GM20431 (cell line): ENCODE measurements at regions not wholly inside any gene's neighbourhood (a gene's known extent, or its start where the extent isn't known, plus 50 kb on each side); places are given as distances from the start of the nearest gene placed in this dataset.
"Not testable (repeated sequence)": the region's sequence is repeated elsewhere in the genome, so short reads cannot be mapped to it uniquely, and the experiment has no call there.

Source experiments
- in situ Hi-C: fragments of 300-500 bp; cut with MseI, MboI; formaldehyde crosslinking; loops from one replicate; pipeline ENCODE4 v1.15.0; 2020; ENCODE audit warnings: low sequenced_read_pairs; ENCODE audit not compliant: unreplicated experiment

DNA sequence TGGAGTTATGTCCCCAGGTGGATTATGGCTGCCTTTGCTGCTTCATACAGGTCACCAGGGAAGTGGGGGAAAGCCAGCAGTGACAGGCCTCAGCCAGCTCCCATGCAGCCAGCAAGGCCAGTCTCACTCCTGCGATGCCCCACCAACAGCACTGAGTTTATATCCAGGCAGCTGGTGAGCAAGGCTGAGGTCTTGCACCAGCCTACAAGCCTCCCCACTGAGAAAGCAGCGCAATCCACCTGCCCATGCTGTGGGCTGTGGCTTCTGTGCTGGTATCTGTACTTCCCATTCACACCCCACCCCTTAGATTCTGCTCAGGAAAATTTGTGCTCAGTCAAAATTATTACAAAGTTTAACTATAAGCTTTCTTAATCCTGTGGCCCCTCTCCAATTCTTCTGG lies 153.5 kb downstream of the HHIP start:
- in situ Hi-C loops: loop anchor here (25.0 kb wide), 1 partner anchor 612 kb away; no protein-coding TSS in a partner anchor

DNA sequence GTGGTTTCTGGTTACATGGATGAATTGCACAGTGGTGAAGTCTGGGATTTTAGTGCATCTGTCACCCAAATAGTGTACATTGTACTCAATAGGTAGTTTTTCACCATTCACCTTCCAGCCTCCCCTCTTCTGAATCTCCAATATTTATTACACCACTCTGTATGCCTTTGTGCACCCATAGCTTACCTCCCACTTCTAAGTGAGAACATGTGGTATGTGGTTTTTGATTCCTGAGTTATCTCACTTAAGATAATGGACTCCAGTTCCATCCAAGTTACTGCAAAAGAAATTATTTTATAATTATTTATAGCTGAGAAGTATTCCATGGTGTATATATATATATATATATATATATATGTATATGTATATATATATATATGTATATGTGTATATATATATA lies 155.8 kb downstream of the HHIP start:
- in situ Hi-C loops: no loop called here

DNA sequence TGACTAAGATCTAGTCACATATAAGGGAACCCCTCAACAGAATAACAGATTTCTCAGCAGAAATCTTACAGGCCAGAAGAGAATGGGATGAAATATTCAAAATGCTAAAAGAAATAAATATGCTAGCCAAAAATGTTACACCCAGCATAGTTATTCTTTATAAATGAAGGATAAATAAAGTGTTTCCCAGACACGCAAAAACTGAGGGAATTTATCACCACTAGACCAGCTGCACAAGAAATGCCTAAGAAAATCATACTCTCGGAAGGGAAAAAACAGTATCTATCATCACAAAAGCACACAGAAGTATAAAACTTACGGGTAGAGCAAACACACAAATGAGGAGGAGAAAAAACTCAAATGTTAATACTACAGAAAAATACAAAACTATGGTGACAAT lies 162.1 kb downstream of the HHIP start:
- in situ Hi-C loops: no loop called here

DNA sequence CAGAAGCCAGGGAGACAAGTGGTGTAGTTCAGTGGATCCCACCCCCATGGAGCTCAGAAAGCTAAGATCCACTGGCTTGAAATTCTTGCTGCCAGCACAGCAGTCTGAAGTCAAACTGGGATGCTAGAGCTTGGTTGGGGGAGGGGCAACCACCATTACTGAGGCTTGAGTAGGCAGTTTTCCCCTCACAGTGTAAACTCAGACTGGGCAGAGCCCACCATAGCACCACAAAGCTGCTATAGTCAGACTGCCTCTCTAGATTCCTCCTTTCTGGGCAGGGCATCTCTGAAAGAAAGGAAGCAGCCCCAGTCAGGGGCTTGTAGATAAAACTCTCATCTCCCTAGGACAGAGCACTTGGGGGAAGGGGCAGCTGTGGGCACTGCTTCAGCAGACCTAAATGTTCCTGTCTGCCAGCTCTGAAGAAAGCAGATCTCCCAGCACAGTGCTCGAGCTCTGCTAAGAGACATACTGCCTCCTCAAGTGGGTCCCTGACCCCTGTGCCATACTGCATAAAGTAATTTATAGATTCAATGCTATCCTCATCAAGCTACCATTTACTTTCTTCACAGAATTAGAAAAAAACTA lies 163.2 kb downstream of the HHIP start:
- in situ Hi-C loops: no loop called here

DNA sequence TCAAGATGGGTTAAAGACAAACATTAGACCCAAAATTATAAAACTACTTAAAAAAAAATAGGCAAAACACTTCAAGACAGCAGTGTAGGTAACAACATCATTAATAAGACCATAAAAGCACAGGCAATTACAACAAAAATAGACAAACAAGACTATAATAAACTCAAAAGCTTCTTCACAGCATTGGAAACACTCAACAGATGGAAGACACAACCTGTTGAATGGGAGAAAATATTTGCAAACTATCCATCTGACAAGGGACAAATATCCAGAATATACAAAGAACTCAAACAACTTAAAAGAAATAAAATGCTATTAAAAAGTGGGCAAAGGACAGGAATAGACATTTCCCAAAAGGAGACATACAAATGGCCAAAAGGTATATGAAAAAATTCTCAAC lies 170.7 kb downstream of the HHIP start:
- in situ Hi-C loops: no loop called here

DNA sequence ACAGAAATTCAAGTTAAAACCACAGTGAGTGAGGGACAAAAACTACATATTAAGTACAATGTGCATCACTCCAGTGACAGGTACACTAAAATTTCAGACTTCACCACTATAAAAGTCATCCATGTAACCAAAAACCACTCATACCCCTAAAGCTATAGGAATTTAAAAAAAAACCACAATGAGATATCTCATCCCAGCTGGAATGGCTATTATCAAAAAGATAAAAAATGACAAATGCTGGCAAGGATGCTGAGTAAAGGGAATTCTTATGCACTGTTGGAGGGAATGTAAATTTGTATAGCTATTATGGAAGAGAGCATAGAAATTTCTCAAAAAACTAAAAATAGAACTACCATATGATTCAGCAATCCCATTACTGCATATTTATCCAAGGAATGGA lies 171.1 kb downstream of the HHIP start:
- in situ Hi-C loops: no loop called here

DNA sequence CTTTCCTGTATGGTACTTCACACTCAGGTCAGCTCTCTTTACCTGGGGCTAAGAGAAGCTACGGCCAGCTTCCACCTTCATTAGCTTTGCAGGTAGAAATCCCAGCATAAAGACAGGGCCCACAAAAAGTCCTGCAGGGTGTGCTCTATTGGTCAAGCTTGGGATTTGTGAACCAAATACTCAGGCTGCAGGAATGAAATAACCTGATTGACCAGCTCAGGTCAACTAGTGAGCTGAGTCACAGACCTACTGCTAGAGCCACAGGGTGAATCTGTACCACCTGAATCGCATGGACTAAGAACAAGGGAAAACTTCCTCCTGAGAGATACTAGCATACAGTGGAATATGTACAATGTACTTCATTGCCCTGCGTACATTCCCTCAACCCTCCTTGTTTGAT lies 172.2 kb downstream of the HHIP start:
- in situ Hi-C loops: no loop called here

DNA sequence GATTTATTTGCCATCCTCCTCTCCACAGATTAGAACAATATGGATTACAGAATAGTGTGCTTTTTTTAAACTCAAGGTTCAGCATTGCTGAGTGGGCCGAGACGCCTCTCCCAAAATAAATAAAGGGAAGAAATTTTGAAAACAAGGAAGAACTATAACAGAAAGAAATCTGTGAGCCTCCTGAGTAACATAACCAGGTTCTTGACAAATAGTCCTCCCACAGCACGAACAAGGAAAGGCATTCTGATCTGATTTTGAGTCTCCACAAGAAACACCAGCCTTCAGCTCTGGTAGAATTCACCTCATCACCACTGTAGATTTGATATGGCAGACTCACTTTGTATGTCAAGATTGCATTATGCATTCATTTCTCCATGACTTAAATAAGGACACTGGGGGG lies 173.6 kb downstream of the HHIP start:
- in situ Hi-C loops: no loop called here

- in situ Hi-C loops: no loop called here
Observed at GRCh38 chr4:144820011-144820727, 174.2 kb downstream of the HHIP start.

DNA sequence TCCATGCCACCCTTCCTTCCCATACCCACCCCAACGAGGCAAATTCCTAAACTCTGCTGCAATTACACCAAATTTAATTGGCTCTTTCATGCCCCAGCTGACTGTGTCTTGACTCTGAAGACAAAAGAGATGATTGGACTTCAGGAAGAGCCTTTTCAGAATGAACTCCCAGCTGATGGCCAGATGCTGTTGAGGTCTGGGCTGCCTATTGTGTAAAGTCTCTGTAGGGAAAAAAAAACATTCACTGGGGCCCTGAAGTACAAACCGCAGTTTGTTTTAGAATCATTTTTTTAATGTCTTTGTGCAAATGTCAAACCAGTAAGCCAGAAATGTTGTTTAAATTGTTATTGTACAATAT lies 174.8 kb downstream of the HHIP start:
- in situ Hi-C loops: no loop called here

DNA sequence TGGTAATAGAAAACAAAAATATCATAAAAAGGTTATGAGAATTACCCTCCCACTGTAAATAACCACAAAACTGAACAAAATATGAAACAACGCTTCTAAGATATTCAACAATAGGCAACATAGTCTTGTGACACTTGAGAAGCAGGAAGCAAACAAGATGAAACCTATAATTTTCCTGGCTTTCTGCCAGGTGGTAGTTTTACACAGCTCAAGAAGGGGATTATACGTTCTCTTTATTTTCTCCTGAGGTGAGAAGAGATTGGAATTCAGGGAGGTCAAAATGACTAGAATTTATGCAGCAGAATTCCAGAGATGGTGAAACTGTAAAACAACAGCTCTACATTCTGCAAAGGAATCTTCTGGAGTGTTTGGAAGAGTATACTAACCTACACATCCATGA lies 186.0 kb downstream of the HHIP start:
- in situ Hi-C loops: no loop called here

- in situ Hi-C loops: no loop called here
Observed at GRCh38 chr4:144845411-144845810, 199.5 kb downstream of the HHIP start.

DNA sequence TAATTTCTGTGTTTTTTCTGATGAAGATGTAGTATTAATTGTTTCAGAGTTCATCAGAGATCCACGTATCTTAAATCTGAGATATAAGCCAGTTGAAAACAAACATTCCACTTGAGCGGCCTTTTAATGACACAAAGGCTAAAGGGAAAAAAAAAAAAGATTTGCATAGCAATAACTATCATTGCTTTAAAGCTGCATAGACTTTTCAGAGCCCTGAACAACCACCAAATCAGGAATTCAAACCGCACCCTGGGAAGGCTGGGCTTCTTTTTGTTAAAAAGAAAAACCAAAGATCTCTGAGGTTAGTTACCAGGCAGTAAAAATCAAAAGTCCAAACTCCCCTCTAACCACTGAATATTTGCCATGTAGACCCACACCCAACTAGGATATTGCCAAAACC lies 206.0 kb downstream of the HHIP start:
- in situ Hi-C loops: no loop called here

DNA sequence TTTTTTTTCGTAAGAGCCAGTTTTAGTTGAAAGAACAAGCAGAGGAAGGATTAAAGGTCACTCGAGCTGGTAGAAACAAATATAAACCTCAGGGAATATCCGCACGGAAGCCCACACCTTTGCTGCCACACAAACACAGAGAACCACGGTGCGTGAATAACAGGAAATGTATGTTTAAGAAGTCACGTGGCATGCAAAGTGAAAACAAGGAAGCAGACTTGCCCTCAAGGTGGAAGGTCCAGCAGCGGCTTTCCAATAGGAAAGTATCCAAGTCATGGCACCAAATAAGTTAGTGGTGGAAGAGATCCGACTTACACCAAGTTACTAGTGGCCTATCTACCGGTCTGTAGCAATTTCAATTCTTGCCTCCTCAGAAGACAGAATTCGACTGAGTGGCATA lies 215.5 kb downstream of the HHIP start:
- in situ Hi-C loops: no loop called here

GRCh38 chr4:144862210-144862609 lies 216.3 kb downstream of the HHIP start:
- in situ Hi-C loops: no loop called here

- in situ Hi-C loops: not testable (repeated sequence)
Observed at GRCh38 chr4:144864891-144865290, 218.9 kb downstream of the HHIP start.

DNA sequence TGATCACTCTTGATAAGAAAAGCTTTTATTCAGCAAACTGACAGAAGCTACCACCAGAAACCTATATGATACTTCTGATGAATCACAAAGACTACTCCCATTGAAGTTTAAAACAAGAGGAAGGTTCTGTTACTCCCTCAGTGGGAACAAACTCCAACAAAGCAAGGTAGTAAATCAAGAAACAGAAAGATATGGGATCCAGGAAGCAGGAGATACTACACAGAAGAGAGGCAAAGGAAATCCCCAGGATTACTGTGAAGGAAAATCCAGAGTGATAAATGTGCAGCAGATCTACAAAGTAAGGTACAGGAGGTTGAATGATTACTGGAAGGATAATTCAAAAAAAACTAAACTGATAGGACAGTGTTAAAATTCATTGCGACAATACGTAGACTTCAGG lies 222.4 kb downstream of the HHIP start:
- in situ Hi-C loops: no loop called here

DNA sequence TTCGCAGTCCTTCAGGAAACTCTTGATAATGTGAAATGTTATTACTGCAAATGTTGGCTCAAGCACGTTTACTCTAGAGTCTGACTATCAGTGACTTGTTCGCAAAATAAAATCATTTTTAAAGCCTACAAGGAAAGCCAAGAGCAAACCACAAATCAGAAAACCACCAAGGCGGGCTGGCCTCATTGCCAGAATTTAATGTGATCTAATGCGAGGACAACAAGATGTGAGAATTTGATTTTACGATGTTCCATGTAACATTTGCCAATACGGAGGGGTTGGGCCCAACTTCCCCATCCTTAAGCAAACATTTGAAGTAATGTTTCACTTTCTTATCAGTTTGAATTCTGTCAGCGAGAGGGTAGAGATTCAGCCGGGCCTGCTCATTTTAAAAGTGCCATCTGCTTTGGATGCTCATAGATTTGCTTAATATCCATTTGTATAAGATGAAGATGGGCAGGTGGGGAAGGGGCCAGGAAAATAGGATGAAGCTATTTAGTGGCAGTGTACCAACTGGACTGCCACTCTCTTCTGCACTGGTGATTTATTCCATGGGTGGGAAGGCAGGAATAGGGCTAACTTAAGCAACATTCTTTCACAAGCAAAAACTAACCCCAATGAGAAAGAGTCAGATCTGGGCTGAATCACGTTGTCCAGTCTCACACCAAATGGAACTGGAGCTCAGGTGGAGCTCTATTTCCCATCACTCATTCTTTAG lies 225.3 kb downstream of the ANAPC10 start:
- in situ Hi-C loops: no loop called here

DNA sequence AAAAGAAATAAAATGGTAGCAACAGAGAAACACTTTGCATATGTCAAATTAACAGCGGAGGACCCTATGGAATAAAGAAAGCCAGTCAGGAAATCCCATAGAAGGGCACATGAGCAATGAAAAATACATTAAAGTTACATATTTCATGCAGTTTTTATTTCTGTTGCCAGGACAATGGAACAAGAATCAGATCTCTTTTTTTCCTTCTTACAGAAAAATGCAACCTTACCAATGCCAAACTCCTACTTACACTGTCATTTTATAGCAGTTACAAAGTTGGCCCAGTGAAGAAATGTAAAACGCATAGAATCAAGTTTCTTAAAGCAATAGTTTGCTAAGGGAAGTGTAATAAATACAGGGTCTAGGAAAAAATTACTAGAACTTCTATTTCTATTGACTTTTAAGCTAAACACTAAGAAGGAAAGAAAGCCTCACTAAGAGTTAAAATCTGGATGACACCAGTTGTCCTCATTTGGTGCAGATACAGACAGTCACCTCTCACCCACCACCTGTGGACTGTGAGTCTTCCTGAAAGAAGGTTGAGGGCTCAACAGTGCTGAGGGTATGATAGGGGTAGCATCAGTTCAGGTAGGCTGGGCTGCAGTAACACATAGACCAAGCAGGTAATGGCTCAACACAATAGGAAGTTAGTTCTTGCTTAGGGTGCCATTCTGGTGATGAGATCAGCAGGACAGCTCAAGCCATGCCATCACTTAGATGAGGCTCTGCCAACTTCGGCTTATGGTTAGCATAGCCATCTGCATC lies 224.6 kb downstream of the ANAPC10 start:
- in situ Hi-C loops: no loop called here

- in situ Hi-C loops: no loop called here
Observed at GRCh38 chr4:144894573-144894972, 203.4 kb downstream of the ANAPC10 start.

- in situ Hi-C loops: no loop called here
Observed at GRCh38 chr4:144899393-144899792, 198.6 kb downstream of the ANAPC10 start.
